NCI-H187 treated with DMSO at 0.1 percent for 48 hours (cell line): ENCODE measurements at regions not wholly inside any gene's neighbourhood (a gene's known extent, or its start where the extent isn't known, plus 50 kb on each side); places are given as distances from the start of the nearest gene placed in this dataset.
A peak's percentile ranks its signal among the peaks of the same experiment; 100 is the strongest.
"Not testable (repeated sequence)": the region's sequence is repeated elsewhere in the genome, so short reads cannot be mapped to it uniquely, and the experiment has no call there.

Source experiments
- DNase-seq: peaks from one replicate; lab custom pipeline; 2025; lab: John Stamatoyannopoulos, UW

DNA sequence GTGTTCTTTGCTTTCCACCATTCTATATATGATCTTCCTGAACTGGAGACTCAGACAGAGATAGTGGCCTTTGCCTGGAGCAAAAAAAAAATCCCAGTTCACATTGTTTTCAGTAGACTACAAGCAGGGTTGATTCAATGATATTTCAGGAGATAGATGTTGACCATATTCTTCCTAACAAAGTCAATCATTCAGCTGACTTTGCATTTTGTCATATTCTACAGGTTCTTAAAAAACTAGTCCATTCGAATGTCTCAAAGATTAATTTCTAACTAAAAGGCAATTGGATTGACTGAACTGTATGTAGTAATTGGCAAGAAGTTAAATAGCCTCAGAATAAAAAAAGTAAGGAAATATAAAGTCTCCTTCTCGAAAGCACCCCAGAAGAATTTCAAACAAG, 479.5 kb downstream of the NKX6-1 start:
- DNase-seq, result no peak

DNA sequence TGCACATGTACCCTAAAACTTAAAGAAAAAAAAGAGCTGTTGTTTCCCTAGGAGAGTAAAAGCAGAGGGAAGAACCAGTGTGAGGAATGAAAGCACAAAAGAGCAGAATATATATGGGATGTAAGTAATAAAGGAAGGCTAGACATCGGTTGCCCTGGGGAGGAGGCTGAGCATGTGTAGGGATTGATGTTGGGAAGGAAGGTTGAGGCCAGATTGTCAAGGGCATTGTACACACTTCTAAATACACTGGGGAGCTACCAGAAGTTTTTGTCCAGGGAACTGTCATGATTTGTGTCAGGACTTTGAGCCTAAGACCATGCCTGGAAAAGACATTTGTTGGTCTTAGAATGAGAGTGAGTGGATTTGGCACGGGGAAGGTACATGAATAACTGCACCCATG, 467.1 kb downstream of the GPAT3 start:
- no peak for DNase-seq

DNA sequence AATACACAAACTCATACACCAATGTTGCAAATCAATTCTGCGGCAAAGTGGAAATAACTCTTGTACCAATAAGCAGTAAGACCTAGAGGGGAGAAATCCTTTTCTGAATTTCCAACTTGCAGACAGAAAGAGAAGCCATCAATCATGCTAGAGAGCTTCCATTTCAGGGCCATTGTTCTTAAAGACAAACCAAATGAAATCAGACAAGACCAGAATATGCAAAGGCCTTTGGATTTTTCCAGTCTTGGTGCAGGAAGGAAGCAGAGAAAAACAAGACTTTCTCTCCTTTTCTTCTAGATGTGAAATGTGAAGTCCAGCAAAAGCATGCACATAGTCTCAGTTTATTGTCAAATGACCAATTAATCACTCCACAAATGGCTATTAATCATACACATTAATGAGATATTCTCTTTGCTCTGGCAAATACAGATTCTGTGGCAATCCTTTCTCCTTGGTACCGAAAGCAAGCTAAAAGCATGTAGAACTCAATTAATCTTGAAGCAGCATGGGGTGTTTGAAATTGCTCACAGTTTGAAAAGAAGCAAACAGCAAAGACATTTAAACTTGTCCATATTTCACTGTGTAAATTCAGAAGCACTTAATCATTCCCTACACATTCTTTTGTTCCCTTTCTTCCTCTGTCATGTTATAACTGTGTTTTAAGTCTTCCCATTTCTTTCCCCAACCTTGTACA, 466.1 kb downstream of the GPAT3 start:
- no peak for DNase-seq

DNA sequence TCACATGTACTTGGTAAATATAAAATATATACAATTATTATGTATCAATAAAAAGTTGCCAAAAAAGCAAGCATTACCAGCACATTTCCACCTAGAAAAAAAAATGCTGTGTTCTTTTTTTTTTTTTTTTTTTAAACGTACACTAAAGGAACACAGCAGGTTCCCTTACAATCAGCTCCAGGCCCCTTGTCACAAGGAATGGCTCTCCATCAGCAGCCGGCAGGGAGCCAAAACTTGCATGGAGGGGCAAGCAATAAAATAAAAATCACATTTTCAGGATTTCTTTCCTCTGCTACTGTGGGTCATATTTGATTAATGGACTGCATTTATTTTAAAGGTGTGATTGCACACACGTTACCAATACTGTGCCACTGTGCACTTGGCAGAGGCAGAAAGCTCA, 460.3 kb downstream of the GPAT3 start:
- DNase-seq, result no peak

DNA sequence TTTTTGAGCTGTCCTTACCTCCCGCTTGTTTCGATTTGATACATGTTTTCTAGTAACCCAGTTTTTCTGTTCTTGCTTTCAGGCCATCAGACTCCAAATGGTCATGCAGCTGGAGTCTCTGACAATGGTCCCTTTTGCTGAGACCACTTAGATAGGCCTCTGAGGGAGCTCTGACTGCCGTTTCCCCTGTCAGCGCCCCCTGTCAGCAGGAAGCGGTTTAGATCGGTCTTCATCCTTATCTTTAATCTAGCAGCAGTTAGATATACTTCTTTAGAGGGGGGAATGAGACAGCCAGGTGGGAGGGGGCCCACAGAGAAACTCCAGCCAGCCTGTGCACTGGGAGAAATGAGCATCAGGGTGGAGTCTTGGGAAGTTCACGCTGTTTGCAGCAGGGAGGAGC, 457.9 kb downstream of the GPAT3 start:
- DNase-seq, result no peak

DNA sequence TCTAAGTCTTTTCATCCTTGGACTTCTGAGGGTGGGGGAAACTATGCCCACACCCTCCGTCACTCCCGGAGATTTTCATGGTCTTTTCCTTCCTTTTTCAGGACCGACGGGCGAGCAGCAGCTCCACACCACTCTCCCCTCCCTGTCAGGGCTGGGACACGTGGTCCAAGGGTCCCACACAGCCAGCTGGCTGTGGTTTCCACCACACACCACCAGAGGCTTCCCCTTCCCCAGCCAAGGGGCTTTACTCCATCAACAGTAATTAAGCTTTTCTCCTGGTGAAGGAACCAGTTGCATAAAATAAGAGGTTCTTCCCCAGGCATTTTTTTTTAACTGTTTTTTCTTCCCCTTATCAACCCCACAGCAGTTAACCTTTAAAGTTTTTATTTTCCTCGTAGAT, 453.9 kb downstream of the GPAT3 start:
- DNase-seq, result no peak

DNA sequence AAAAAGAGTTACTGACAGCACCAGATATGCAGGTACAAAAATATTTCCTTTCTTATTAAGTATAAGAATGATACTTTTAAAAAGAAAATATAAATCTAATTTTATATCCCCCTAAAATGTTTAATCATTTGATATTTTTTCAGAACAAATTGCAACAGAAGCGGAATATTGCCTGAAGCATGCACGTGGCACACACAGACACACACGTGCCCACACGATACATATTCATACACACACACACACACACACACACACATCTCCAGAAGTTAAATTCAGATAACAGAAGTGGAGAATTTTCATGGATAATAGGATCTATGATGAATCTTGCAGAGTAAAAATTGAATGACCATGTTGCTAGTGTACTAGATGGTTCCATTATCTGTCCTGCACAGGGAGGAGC, 445.2 kb downstream of the GPAT3 start:
- DNase-seq, result no peak

DNA sequence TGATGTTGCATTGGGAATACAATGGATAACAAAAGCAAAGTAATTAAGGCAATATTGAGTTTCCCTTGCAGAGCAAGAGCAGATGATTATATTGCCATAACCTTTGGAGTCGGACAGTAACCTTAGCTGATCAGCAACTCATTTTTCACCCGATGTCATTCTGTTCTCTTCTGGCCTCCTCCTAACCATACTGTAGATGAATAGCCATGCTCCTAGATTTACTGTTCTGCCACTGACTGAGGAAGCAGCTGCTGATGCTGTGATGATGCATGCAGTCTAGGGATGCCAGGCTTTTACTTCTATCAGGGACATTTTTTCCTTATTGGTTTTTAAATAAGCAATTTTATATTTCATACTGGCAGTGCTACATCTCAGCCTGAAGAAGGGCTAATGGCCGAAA, 443.9 kb downstream of the GPAT3 start:
- no peak for DNase-seq

DNA sequence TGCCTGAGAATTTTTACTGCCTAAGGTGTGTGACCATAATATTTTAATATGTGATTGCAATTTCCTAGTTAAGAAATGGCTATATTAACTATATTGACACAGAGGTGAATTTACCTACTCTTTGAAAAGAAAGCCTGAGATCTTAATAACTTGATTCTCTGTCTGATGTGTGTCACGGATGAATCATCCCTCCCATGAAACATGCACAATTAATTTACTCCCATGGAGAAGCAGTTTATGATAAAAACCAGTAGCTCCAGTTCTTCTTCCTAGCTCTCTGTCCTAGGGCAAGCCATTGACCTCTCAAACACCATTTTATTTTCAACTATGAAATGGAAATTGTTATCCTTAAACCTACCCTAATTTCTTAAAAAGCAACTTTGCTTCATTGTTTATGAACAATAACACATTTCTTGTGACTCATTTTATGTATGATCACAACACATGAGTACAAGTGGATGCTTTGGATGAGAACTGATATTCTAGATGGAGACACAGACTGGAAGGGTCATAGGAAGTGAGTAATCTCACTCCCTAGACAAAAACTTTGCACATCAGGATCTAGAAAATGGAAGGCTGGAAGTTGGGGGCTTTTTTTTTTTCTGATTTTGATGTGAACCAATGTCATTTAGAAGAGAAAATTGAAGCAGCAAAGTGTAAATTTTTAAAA, 438.3 kb downstream of the GPAT3 start:
- no peak for DNase-seq

DNA sequence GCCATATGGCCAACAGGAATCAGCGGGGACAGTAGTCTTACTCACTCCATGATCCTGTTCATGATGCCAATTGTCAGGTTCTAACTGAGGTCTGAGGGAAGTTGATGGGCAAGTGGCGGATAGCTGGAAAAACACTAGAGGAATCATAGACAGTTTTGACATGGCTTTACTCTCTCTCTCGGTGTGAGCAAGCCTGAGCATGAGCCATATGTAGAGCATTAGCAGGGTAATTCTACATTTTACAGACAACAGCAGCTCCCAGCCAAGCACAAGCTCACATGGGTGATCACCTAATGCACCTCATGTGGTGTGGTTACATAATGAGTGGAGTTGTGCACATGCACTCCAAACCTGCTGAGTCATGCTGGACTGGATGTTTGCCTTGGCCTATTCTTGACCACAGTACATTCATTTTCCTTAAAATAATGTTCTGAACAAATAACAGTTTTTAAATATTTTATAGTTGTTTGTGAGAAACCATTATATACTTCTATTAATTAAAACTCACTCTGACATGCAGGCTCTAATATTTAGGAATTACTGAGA, 429.2 kb downstream of the GPAT3 start:
- no peak for DNase-seq

DNA sequence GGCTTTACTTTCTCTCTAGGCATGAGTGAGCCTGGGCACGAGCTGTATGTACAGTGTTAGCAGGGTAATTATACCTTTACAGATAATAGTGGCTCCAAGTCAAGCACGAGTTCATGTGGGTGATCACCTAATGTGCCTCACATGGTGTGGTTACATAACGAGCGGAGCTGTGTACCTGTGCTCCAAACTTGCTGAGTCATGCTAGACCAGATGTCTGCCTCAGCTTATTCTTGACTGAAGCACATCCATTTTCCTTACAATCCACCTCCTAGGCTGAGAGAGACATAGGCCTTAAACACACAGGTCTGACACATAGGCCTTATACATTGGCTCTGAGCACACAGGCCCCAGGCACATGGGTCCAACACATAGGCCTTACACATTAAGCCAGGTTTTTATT, 426.6 kb downstream of the GPAT3 start:
- no peak for DNase-seq

DNA sequence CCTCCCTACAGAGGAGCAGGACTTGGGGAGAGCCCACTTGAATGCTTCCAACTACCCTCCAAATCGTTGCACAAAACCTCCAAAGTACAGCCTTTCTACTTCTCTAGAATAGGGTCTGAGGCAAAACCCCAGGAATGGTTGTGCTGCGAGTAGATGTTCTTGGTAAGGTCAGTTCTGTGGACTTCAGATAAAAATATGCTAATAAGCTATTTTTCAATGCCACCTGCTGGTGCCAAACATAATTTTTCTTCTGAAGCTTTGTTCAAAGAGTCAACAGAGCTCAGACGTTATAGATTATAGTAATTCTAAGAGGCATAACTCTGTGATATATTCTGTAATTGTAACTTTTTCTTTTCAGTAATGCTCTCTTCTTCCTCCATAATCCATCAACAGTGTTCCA, 425.7 kb downstream of the GPAT3 start:
- no peak for DNase-seq

DNA sequence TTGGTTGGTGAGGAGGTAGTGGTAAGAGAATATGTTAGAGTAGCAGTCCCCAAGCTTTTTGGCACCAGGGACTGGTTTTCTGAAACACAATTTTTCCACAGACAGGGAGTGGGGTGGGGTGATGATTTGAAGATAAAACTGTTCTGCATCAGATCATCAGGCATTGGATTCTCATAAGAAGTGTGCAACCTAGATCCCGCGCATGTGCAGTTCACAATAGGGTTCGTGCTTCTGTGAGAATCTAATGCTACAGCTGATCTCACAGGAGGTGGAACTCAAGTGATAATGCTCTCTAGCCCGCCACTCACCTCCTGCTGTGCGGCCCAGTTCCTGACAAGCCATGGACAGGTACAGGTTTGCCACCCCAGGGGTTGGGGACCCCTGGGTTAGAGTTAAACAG, 423.3 kb downstream of the GPAT3 start:
- no peak for DNase-seq

DNA sequence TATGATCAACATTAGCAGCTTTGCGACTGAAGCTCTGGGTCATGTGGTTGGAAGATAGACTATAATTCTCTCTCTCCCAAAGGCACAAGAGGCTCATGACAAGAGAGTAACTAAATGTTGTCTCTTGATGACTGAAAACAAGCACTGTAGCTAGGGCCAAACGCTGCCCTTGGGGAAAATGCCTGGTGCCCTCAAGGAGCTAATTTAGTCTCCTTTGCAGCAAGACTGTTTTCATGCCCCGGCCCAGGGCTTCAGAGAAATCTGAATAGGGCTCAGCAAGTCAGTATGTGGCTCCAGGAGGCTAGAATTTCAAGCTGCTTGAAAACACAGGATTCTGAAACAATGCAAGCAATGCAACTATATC, 411.9 kb downstream of the GPAT3 start:
- DNase-seq, result peak; percentile 8

DNA sequence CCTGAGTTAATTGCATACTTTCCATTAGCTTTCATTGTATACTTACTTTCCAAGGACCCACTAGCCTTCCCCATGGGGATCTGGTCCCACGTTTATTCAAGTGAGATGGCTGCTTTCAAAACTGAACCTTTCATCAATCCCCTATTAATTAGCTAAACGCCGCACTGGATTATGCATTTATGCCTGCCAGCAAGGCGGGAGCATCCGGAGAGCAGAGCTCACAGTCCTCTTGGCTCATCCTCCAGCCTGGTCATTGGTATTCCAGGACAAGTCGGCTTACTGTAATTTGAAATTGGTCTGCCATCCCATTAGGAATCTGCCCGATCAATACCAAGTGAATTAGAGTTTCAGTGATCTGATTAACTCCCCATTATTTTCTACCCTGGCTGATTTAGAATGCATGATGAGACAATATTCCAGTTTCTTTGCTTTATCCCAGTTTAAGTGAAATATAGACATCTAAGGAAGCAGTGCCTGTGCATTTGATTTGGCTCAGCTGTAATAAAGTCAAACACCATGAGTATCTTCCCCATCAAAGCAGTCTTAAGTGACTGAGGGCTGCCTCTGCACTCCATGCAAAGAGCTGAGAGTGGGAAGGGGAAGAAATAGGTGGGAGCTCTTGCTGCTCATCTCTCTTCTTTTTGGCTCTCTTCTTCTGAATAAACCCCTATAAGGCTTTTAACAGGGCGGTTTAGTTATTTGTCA, 411.4 kb downstream of the GPAT3 start:
- DNase-seq, result no peak

DNA sequence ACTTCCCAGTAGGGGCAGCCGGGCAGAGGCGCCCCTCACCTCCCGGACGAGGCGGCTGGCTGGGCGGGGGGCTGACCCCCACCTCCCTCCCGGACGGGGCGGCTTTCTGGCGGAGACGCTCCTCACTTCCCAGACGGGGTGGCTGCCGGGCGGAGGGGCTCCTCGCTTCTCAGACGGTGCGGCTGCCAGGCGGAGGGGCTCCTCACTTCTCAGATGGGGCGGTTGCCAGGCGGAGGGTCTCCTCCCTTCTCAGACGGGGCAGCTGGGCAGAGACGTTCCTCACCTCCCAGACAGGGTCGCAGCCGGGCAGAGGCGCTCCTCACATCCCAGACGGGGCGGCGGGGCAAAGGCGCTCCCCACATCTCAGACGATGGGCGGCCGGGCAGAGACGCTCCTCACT, 407.8 kb downstream of the GPAT3 start:
- not testable (repeated sequence) for DNase-seq

DNA sequence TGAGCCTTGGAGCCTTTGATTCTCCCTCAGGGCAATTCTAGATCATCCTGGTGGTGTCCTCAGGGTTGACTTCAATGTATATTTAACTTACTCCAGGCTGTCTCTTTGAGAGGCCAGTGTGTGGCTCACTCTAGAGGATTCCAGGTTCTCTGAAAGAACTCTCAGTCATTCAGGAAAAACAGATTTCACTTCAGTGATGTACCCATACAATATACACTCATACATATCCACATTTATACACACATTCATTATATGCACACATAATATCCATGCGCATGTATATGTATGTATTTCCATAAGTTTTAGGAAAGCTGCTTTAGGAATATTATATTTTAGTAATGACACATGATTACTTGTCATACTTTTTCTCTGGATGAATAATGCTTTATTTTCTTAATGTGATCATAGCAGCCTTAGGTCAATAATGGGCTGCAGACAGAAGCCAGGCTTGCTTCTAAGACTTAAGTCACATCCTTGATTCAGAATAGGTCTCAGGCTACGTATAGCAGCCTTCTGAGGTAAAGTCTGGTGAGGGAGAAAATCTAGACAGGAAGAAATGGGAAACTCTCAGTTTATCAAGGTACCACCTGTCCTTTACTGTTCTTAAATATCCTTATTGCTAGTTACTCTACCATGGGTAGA, 397.0 kb downstream of the GPAT3 start:
- DNase-seq, result no peak

DNA sequence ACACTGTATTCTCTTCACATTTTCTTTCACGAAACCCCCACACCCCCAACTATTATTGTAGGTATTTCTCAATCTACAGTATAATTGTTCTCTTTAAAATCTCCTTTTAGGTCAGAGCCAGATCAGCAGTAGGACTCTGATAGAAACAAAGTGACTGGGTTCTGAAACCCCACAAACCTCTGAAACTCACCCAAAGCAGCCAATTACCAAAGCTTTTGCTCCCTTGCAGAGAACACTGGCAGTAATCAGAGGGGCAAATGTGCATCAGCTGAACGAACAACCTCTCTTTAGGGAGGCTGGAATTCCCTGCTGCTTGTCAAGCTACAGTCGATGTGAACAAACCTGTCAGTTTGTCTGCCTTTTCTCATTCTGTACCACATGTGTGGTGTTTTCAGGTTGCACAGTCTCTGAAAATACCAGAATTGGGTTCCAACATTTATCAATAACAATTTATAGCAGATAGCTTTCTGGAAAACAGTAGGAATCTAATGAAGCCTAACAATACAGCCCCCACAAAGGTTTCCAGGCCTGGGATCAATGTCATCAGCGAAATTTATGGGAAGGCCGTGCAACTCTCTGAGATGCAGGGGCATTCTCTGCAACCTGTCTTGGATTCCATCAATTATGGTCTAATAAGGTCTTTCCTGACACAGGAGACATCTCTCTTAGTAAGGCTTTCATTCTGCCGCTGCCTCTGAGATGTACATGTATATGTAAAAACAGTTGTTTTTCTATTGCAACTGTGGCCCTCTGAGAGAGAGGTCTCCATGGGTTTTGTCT, 395.9 kb downstream of the GPAT3 start:
- DNase-seq, result no peak

DNA sequence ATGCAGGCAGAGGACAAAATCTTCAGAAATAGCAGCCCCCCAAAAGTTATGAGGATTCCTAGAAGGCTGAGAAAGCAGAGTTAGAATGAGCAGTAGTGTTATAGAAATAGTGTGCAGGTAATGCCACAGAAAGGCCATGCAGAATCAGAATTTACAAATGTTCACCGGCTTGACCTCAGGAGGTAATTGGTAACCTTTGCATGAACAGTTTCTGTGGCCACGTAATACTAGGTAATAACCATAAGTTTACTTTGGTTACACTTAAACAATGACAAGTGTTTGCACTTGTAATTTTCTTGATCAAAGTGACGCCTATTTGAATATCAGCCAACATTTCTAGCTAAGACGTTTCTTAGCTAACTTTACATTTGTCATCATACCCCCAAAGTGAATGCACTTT, 393.6 kb downstream of the GPAT3 start:
- DNase-seq, result no peak

DNA sequence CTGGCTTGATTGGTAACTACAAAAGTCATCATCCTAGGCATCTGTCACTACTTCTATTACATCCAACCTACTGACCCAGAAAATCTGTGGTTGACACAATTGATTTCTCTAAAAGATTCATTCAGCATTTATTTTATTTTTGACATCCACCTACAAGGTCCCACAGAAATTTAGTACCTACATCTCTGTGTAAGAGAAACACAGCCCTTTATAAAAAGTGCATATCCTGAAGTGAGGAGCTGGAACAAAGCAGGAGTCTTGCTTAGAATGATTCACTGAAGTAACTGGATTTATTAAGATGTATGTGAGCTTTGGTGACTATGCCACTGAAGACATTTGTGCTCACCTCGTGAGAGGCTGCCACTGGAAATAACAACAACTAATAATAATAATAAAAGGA, 391.0 kb downstream of the GPAT3 start:
- DNase-seq, result no peak

DNA sequence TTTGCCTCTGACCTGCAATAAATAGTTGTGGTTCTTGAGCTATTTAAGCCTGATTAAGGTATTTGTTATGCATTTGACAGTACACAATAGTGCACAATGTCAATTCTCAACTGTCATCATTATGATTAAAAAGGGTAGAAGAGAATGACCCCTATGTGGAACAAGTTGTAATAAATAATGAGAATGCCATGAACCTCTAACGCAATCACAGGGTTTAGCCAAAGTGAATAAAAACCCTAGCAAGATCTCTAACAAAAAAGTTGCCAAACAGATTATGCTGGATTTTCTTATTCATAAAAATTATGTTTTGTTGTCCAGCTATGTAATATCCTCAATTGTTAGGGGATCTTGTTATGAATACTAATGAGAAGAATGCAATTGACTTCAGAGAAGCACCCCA, 387.4 kb downstream of the GPAT3 start:
- no peak for DNase-seq

DNA sequence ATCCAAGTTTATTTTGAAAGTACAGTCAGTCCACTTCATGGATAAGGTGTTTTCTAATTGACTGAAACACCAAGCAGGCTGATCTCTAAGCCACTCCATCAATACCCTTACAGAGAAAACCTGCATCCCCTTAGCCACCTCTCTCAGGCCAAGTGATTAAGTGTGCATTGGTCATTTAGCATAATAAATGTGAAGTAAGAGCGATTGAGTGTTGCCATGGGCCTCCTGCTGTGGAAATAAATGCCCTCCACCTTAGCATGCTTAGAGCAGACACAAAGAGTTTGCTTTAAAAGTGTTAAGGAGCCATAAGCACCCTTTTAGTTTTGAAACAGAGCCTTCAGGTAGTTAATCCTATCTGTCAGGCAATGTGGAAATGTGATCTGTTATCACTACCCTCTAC, 386.5 kb downstream of the GPAT3 start:
- DNase-seq, result no peak
